ENCODE measurements at regions not wholly inside any gene's neighbourhood (a gene's known extent, or its start where the extent isn't known, plus 50 kb on each side); places are given as distances from the start of the nearest gene placed in this dataset.

DNA sequence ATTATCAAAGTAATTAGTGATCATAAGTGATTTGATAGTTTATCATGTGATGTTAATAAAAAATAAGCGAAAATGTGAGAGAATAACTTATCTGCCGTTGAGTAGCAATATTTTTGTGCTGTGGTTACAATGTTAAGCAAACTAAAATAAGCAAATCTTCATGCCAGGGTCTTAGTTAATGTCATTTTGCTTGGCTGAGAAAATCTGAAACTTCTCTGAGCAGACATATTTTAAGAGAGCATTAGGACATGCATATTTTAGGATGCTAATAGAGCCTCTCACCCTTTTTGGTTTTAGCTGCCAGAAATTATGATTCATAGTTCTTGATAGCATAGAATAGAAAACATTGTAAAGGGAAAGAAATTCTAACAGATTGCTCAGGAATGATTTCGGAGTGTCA, 233.5 kb upstream of the ZEB2 start:
- H3K27me3 Mint-ChIP-seq (ENCODE audit: unreplicated experiment), result no peaks in the 10 kb centered on the region
- H3K4me3 Mint-ChIP-seq (ENCODE audit: unreplicated experiment), result no peak overlapping the region
- peaks cover 35% of the 10 kb centered on the region for H3K9me3 Mint-ChIP-seq (ENCODE audit: unreplicated experiment)
- peak overlapping the region; percentile 45 for H3K27ac Mint-ChIP-seq (ENCODE audit: unreplicated experiment)
- DNase-seq (ENCODE audit: extremely low spot score, unreplicated experiment), result no peak
- no peak for TF ChIP-seq CTCF (IDR thresholded peaks at IDR 0.05)
- peaks cover 13% of the 10 kb centered on the region for H3K36me3 Mint-ChIP-seq (ENCODE audit: unreplicated experiment)
- H3K4me1 Mint-ChIP-seq (ENCODE audit: unreplicated experiment), result peaks cover 10% of the 10 kb centered on the region

- no peak for TF ChIP-seq CTCF (IDR thresholded peaks at IDR 0.05)
- Mint-ChIP-seq H3K27me3 (ENCODE audit: unreplicated experiment) (no peaks in the 10 kb centered on the region), H3K4me3 (ENCODE audit: unreplicated experiment) (no peak overlapping the region)
These were observed 231.4 kb upstream of the ZEB2 start for GRCh38 chr2:144751142-144751905.

GRCh38 chr2:144749188-144749587, 229.3 kb upstream of the ZEB2 start:
- Mint-ChIP-seq H3K9me3 (ENCODE audit: unreplicated experiment) (peaks cover 53% of the 10 kb centered on the region), H3K4me3 (ENCODE audit: unreplicated experiment) (no peak overlapping the region), H3K36me3 (ENCODE audit: unreplicated experiment) (peaks cover 23% of the 10 kb centered on the region), H3K27ac (ENCODE audit: unreplicated experiment) (no peak overlapping the region), H3K27me3 (ENCODE audit: unreplicated experiment) (no peaks in the 10 kb centered on the region), H3K4me1 (ENCODE audit: unreplicated experiment) (peaks cover 10% of the 10 kb centered on the region)
- no peak for DNase-seq (ENCODE audit: extremely low spot score, unreplicated experiment)
- TF ChIP-seq CTCF (IDR thresholded peaks at IDR 0.05), result no peak

More at GRCh38 chr2:144751142-144751905, 231.4 kb upstream of the ZEB2 start:
- Mint-ChIP-seq H3K36me3 (ENCODE audit: unreplicated experiment) (peaks cover 23% of the 10 kb centered on the region), H3K27ac (ENCODE audit: unreplicated experiment) (no peak overlapping the region), H3K4me1 (ENCODE audit: unreplicated experiment) (peaks cover 10% of the 10 kb centered on the region), H3K9me3 (ENCODE audit: unreplicated experiment) (peaks cover 50% of the 10 kb centered on the region)
- DNase-seq (ENCODE audit: extremely low spot score, unreplicated experiment), result no peak

DNA sequence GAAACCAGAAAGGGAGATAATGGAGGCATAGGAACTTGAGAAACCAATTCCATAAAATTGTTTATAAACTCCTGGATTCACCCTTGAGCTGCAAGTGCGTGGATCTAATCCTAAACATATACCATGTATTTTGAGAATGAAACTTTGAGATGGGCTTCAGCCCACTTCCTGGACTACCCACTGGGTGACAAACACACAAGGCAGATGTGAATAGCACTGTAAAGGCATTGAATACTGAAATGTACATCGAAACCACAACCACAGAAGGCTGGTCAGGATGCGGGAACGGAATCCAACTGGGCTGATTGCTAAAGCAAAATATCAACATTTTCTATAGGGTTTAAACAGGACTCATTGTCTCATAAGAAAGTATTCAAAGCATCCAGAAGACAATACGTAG, 228.5 kb upstream of the ZEB2 start:
- Mint-ChIP-seq H3K27ac (ENCODE audit: unreplicated experiment) (no peak overlapping the region), H3K36me3 (ENCODE audit: unreplicated experiment) (peaks cover 23% of the 10 kb centered on the region), H3K27me3 (ENCODE audit: unreplicated experiment) (no peaks in the 10 kb centered on the region), H3K9me3 (ENCODE audit: unreplicated experiment) (peaks cover 53% of the 10 kb centered on the region), H3K4me1 (ENCODE audit: unreplicated experiment) (peaks cover 6% of the 10 kb centered on the region), H3K4me3 (ENCODE audit: unreplicated experiment) (no peak overlapping the region)
- TF ChIP-seq CTCF (IDR thresholded peaks at IDR 0.05), result no peak
- no peak for DNase-seq (ENCODE audit: extremely low spot score, unreplicated experiment)

DNA sequence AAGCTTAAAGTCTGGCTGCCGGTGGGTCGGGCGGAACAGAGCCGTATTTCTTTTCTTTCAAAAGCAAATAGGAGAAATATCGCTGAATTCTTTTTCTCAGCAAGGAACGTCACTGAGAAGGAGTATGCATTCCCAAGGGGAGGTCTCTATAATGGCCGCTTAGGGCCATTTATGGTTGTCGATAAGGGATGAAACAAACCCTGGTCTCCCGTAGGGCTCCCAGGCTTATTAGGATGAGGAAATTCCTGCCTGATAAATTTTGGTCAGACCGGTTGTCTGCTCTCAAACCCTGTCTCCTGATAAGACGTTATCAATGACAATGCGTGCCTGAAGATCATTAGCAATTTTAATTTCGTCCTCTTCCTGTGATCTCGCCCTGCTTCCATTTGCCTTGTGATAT, 227.7 kb upstream of the ZEB2 start:
- Mint-ChIP-seq H3K27ac (ENCODE audit: unreplicated experiment) (no peak overlapping the region), H3K4me3 (ENCODE audit: unreplicated experiment) (no peak overlapping the region), H3K36me3 (ENCODE audit: unreplicated experiment) (peaks cover 23% of the 10 kb centered on the region), H3K4me1 (ENCODE audit: unreplicated experiment) (no peaks in the 10 kb centered on the region), H3K27me3 (ENCODE audit: unreplicated experiment) (no peaks in the 10 kb centered on the region), H3K9me3 (ENCODE audit: unreplicated experiment) (peaks cover 53% of the 10 kb centered on the region)
- DNase-seq (ENCODE audit: extremely low spot score, unreplicated experiment), result no peak
- no peak for TF ChIP-seq CTCF (IDR thresholded peaks at IDR 0.05)

All from osteocyte (in vitro differentiated cells).